NCI-H82 (cell line): ENCODE measurements at regions not wholly inside any gene's neighbourhood (a gene's known extent, or its start where the extent isn't known, plus 50 kb on each side); places are given as distances from the start of the nearest gene placed in this dataset.

Experiments used
- DNase-seq: peaks from one replicate; lab custom pipeline; 2025; lab: John Stamatoyannopoulos, UW

GRCh38 chr18:8944871-8945245, 157.6 kb upstream of the NDUFV2 start:
- no peak for DNase-seq

- DNase-seq, result no peak
These were observed 157.0 kb upstream of the NDUFV2 start for GRCh38 chr18:8945514-8945913.

- DNase-seq, result no peak
These were observed 156.2 kb upstream of the NDUFV2 start for GRCh38 chr18:8946066-8946838.

GRCh38 chr18:8947566-8947965, 154.9 kb upstream of the NDUFV2 start:
- DNase-seq, result no peak

GRCh38 chr18:8948011-8948410, 154.5 kb upstream of the NDUFV2 start:
- DNase-seq, result no peak

- no peak for DNase-seq
These were observed 153.9 kb upstream of the NDUFV2 start for GRCh38 chr18:8948471-8949149.

- DNase-seq, result peak; percentile 18
These were observed 153.3 kb upstream of the NDUFV2 start for GRCh38 chr18:8949206-8949605.

- DNase-seq, result no peak
These were observed 151.0 kb upstream of the NDUFV2 start for GRCh38 chr18:8951491-8951890.

- DNase-seq, result no peak
These were observed 150.3 kb upstream of the NDUFV2 start for GRCh38 chr18:8952174-8952573.

- DNase-seq, result no peak
These were observed 149.4 kb upstream of the NDUFV2 start for GRCh38 chr18:8952769-8953760.

GRCh38 chr18:8957731-8958130, 144.8 kb upstream of the NDUFV2 start:
- no peak for DNase-seq

- DNase-seq, result no peak
These were observed 143.8 kb upstream of the NDUFV2 start for GRCh38 chr18:8958660-8959059.

- DNase-seq, result no peak
These were observed 142.9 kb upstream of the NDUFV2 start for GRCh38 chr18:8959551-8960135.

- no peak for DNase-seq
These were observed 141.5 kb upstream of the NDUFV2 start for GRCh38 chr18:8960740-8961657.

GRCh38 chr18:8962192-8962779, 140.2 kb upstream of the NDUFV2 start:
- DNase-seq, result no peak

GRCh38 chr18:8962855-8963635, 139.5 kb upstream of the NDUFV2 start:
- DNase-seq, result no peak

GRCh38 chr18:8963876-8964275, 138.6 kb upstream of the NDUFV2 start:
- DNase-seq, result no peak

GRCh38 chr18:8965398-8965797, 137.1 kb upstream of the NDUFV2 start:
- DNase-seq, result peak; percentile 5

GRCh38 chr18:8966821-8967220, 135.7 kb upstream of the NDUFV2 start:
- no peak for DNase-seq

GRCh38 chr18:8967573-8967972, 134.9 kb upstream of the NDUFV2 start:
- DNase-seq, result no peak
